Neutrophil (primary cell): ENCODE measurements at regions not wholly inside any gene's neighbourhood (a gene's known extent, or its start where the extent isn't known, plus 50 kb on each side); places are given as distances from the start of the nearest gene placed in this dataset.
"Not testable (repeated sequence)": the region's sequence is repeated elsewhere in the genome, so short reads cannot be mapped to it uniquely, and the experiment has no call there.

Source experiments
- H3K27ac ChIP-seq: fragments of 200-600 bp; sonication (generic); 2 replicates; pipeline ENCODE4 v1.5.1; 2016; ENCODE audit warnings: mild to moderate bottlenecking, moderate library complexity
- H3K27me3 ChIP-seq: fragments of 200-600 bp; sonication (generic); 2 replicates; pipeline ENCODE4 v1.6.0; 2016; ENCODE audit warnings: mild to moderate bottlenecking
- H3K36me3 ChIP-seq: fragments of 200-600 bp; sonication (generic); 2 replicates; pipeline ENCODE4 v1.5.1; 2017
- H3K4me1 ChIP-seq, 2 experiments: fragments of 200-600 bp in 1 of 2; sonication (generic) in 1 of 2; 1 replicate in 1 of 2; 2 replicates in 1 of 2; pipeline versions ENCODE4 v1.5.1 to v1.6.1; 2013 to 2016; ENCODE audit warnings: low read depth in 1 of 2, low read length in 1 of 2, mild to moderate bottlenecking in 1 of 2, moderate library complexity in 1 of 2; ENCODE audit not compliant: control insufficient read depth in 1 of 2, insufficient read depth in 1 of 2
- H3K4me3 ChIP-seq, 2 experiments: fragments of 200-600 bp in 1 of 2; sonication (generic) in 1 of 2; 1 replicate in 1 of 2; 2 replicates in 1 of 2; pipeline ENCODE4 v1.5.1; 2013 to 2016; ENCODE audit warnings: low read depth in 1 of 2, low read length in 1 of 2, mild to moderate bottlenecking in 1 of 2, moderate library complexity in 1 of 2
- H3K9me3 ChIP-seq: fragments of 200-600 bp; sonication (generic); 2 replicates; pipeline ENCODE4 v1.5.1; 2016
- TF ChIP-seq, protein P1 (sequence below): fragments of 200-600 bp; sonication (generic); IDR thresholded peaks from 2 replicates; pipeline ENCODE4 v1.5.1; 2016; ENCODE audit warnings: antibody characterized with exemption

GRCh38 chr10:30705101-30705624 lies 75.6 kb upstream of the LYZL2 start:
- Histone ChIP-seq H3K27ac (no peak overlapping the region), H3K9me3 (no peaks in the 10 kb centered on the region), H3K27me3 (no peaks in the 10 kb centered on the region), H3K36me3 (no peaks in the 10 kb centered on the region), H3K4me3 (peak overlapping the region in 1 of 2 experiments; percentile 4), H3K4me1 (peaks cover 33 to 39% of the 10 kb centered on the region in 2 experiments)
- TF ChIP-seq, protein P1, sequence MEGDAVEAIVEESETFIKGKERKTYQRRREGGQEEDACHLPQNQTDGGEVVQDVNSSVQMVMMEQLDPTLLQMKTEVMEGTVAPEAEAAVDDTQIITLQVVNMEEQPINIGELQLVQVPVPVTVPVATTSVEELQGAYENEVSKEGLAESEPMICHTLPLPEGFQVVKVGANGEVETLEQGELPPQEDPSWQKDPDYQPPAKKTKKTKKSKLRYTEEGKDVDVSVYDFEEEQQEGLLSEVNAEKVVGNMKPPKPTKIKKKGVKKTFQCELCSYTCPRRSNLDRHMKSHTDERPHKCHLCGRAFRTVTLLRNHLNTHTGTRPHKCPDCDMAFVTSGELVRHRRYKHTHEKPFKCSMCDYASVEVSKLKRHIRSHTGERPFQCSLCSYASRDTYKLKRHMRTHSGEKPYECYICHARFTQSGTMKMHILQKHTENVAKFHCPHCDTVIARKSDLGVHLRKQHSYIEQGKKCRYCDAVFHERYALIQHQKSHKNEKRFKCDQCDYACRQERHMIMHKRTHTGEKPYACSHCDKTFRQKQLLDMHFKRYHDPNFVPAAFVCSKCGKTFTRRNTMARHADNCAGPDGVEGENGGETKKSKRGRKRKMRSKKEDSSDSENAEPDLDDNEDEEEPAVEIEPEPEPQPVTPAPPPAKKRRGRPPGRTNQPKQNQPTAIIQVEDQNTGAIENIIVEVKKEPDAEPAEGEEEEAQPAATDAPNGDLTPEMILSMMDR: no peak

DNA sequence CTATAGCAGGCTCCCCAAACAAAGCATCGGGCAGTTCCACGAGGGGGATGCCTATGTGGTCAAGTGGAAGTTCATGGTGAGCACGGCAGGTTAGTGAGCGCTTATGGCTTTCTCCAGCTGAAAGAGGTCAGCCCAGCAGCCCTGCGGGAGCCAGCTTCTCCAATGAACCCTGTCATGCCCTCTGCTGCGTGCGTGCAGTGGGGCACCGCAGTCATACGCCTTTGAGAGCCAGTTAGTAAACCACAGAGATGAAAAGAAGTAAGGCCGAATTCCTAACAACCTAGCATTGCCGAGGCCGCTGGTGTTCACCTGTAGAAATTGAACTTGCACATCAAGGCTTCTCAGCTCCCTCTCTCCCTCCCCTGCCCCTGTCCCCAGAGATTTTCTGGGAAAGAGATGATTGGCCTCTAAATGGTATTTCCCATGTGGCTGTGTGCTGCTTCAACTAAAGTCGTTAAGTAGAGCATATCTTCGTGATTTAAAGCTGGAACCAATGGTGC lies 75.1 kb upstream of the LYZL2 start:
- not testable (repeated sequence) for H3K27me3 ChIP-seq, H3K27ac ChIP-seq, H3K36me3 ChIP-seq, H3K9me3 ChIP-seq
- peak overlapping the region in 1 of 2 experiments; percentile 4 for H3K4me3 ChIP-seq
- H3K4me1 ChIP-seq: peaks cover 33 to 39% of the 10 kb centered on the region in 2 experiments

DNA sequence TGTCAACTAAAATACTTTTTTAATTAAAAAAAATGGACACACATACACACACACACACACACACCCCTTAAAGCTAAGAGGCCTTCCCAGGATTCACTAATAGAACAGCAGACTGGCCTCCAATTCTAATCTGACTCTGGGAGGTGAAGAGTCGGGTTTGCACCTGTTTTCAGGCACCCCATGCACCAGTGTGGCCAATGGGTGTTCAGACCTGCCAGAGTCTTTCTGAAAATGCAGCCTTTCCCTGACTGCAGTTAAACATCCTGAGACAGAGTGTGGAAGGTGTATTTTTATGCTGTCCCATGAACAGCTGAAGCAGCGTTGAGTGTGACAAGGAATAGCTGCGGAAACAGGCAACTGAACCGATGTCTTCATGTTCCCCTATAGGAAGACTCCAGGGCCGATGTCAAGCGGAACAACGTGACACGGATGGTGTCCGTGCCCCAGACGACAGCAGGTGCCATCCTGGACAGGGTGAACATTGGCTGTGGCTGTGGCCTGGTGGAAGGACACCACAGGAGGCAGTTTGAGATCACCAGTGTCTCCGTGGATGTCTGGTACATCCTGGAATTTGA lies 74.6 kb upstream of the LYZL2 start:
- TF ChIP-seq, protein P1: no peak
- Histone ChIP-seq H3K9me3 (no peaks in the 10 kb centered on the region), H3K4me3 (no peak overlapping the region), H3K27ac (no peak overlapping the region), H3K36me3 (no peaks in the 10 kb centered on the region), H3K27me3 (no peaks in the 10 kb centered on the region), H3K4me1 (peaks cover 33 to 39% of the 10 kb centered on the region in 2 experiments)

- H3K27ac ChIP-seq, H3K36me3 ChIP-seq, H3K4me3 ChIP-seq: not testable (repeated sequence)
Measured at GRCh38 chr10:30703446-30703845, 73.9 kb upstream of the LYZL2 start.

DNA sequence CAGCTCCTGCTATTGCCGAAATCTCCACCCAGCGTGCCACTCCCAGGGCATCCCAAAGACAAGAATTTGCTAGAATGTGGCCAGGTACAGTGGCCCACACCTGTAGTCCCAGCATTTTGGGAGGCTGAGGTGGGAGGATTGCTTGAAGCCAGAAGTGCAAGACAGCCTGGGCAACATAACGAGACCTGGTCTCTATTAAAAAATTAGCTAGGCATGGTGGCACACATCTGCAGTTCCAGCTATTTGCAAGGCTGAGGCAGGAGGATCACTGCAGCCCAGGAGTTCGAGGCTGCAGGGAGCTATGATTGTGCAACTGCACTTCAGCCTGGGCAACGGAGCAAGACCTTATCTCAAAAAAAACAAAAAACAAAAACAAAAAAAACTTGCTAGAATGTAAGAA lies 73.3 kb upstream of the LYZL2 start:
- H3K27me3 ChIP-seq: no peaks in the 10 kb centered on the region
- peaks cover 33 to 39% of the 10 kb centered on the region in 2 experiments for H3K4me1 ChIP-seq
- H3K27ac ChIP-seq: no peak overlapping the region
- no peaks in the 10 kb centered on the region for H3K9me3 ChIP-seq
- H3K36me3 ChIP-seq: no peaks in the 10 kb centered on the region
- TF ChIP-seq, protein P1: no peak
- no peak overlapping the region for H3K4me3 ChIP-seq

More at GRCh38 chr10:30703446-30703845, 73.9 kb upstream of the LYZL2 start:
- H3K9me3 ChIP-seq, H3K27me3 ChIP-seq: not testable (repeated sequence)
- H3K4me1 ChIP-seq: peaks cover 33 to 39% of the 10 kb centered on the region in 2 experiments

- TF ChIP-seq, protein P1: no peak
- Histone ChIP-seq H3K27ac (peak overlapping the region; percentile 54), H3K36me3 (no peaks in the 10 kb centered on the region), H3K4me3 (peak overlapping the region in 1 of 2 experiments; percentile 23), H3K27me3 (no peaks in the 10 kb centered on the region), H3K4me1 (peaks cover 33 to 39% of the 10 kb centered on the region in 2 experiments), H3K9me3 (no peaks in the 10 kb centered on the region)
Measured at GRCh38 chr10:30701451-30702173, 72.1 kb upstream of the LYZL2 start.
